Activated B cell treated with CpG ODN at 0.5 μM for 24 hours (primary cell): ENCODE measurements at regions not wholly inside any gene's neighbourhood (a gene's known extent, or its start where the extent isn't known, plus 50 kb on each side); places are given as distances from the start of the nearest gene placed in this dataset.

Experiments used
- ATAC-seq: fragments of 200-7000 bp; cut with Tn5 transposase; one replicate; pipeline ENCODE4 v1.10.0; 2021; ENCODE audit warnings: low read depth, mild to moderate bottlenecking, moderate library complexity
- CTCF ChIA-PET: fragments of 350-600 bp; sonication (Branson Sonifier 250); formaldehyde crosslinking; loops from one replicate; lab custom pipeline; 2021; ENCODE audit warnings: antibody characterized with exemption; lab: Charles Lee
- POLR2A ChIA-PET: fragments of 350-600 bp; sonication (Branson Sonifier 250); formaldehyde crosslinking; loops from one replicate; lab custom pipeline; 2021; ENCODE audit warnings: antibody characterized with exemption; lab: Charles Lee
- DNase-seq: peaks from one replicate; pipeline ENCODE4 v3.0.0; 2022
- H3K27ac Mint-ChIP-seq: one replicate; pipeline ENCODE4 v1.8.0; 2020; ENCODE audit warnings: mixed read lengths
- H3K27me3 Mint-ChIP-seq: one replicate; pipeline ENCODE4 v1.8.0; 2021; ENCODE audit warnings: mixed read lengths
- H3K36me3 Mint-ChIP-seq: one replicate; pipeline ENCODE4 v1.8.0; 2021; ENCODE audit warnings: low read depth, mixed read lengths
- H3K4me1 Mint-ChIP-seq: one replicate; pipeline ENCODE4 v1.8.0; 2021; ENCODE audit warnings: mixed read lengths
- H3K4me3 Mint-ChIP-seq: one replicate; pipeline ENCODE4 v1.8.0; 2020; ENCODE audit warnings: mild to moderate bottlenecking, mixed read lengths
- H3K9me3 Mint-ChIP-seq: one replicate; pipeline ENCODE4 v1.8.0; 2020; ENCODE audit warnings: mixed read lengths
- intact Hi-C: fragments of 100-400 bp; cut with micrococcal nuclease; formaldehyde crosslinking; loops from one replicate; pipeline ENCODE4 v1.15.1; 2024
- TF ChIP-seq, protein P1 (sequence below): fragments of 200-600 bp; IDR thresholded peaks from one replicate; pipeline ENCODE4 v1.8.0; 2022; ENCODE audit warnings: antibody characterized with exemption, mild to moderate bottlenecking

DNA sequence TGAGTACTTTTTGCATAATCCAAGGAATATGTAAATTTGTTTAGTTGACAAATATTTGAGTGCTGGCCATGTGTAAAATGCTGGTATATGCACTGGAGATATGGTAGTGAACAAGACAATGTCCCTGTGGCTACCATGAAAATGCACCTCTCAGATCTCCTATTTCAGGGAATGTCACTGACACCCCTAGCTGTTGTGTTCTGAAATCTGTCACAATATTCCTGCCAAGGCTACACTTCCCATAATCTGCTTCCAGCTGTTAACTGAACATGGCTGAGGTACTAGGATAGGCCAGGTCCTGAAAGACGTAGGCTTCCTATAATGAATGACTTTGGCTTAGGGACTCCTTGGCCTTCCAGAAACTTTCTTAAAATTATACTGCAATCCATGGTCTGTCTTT is 197.8 kb downstream of the ZNF648 start:
- intact Hi-C loops: no loop called here
- ChIA-PET POLR2A (no interaction called here), CTCF (no interaction called here)
- Mint-ChIP-seq H3K27me3 (no peaks in the 10 kb centered on the region), H3K9me3 (no peaks in the 10 kb centered on the region), H3K4me1 (no peaks in the 10 kb centered on the region), H3K36me3 (no peaks in the 10 kb centered on the region), H3K4me3 (no peak overlapping the region), H3K27ac (no peak overlapping the region)
- no peak for DNase-seq
- ATAC-seq: no peak
- TF ChIP-seq, protein P1, sequence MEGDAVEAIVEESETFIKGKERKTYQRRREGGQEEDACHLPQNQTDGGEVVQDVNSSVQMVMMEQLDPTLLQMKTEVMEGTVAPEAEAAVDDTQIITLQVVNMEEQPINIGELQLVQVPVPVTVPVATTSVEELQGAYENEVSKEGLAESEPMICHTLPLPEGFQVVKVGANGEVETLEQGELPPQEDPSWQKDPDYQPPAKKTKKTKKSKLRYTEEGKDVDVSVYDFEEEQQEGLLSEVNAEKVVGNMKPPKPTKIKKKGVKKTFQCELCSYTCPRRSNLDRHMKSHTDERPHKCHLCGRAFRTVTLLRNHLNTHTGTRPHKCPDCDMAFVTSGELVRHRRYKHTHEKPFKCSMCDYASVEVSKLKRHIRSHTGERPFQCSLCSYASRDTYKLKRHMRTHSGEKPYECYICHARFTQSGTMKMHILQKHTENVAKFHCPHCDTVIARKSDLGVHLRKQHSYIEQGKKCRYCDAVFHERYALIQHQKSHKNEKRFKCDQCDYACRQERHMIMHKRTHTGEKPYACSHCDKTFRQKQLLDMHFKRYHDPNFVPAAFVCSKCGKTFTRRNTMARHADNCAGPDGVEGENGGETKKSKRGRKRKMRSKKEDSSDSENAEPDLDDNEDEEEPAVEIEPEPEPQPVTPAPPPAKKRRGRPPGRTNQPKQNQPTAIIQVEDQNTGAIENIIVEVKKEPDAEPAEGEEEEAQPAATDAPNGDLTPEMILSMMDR: no peak

- CTCF ChIA-PET: no interaction called here
- TF ChIP-seq, protein P1: no peak
- POLR2A ChIA-PET: no interaction called here
- DNase-seq: no peak
- Mint-ChIP-seq H3K4me3 (no peak overlapping the region), H3K27me3 (no peaks in the 10 kb centered on the region), H3K9me3 (no peaks in the 10 kb centered on the region), H3K36me3 (no peaks in the 10 kb centered on the region), H3K27ac (no peak overlapping the region), H3K4me1 (no peaks in the 10 kb centered on the region)
- ATAC-seq: no peak
- intact Hi-C loops: no loop called here
Measured at GRCh38 chr1:181863006-181863405, 198.5 kb downstream of the ZNF648 start.

- Mint-ChIP-seq H3K4me1 (no peaks in the 10 kb centered on the region), H3K9me3 (peaks cover 9% of the 10 kb centered on the region), H3K4me3 (no peak overlapping the region), H3K27ac (no peak overlapping the region), H3K36me3 (no peaks in the 10 kb centered on the region), H3K27me3 (no peaks in the 10 kb centered on the region)
- no peak for DNase-seq
- ChIA-PET CTCF (no interaction called here), POLR2A (no interaction called here)
- intact Hi-C loops: no loop called here
- TF ChIP-seq, protein P1: no peak
- no peak for ATAC-seq
Measured at GRCh38 chr1:181858135-181858534, 203.4 kb downstream of the ZNF648 start.
